Body of pancreas (tissue), 4 donors: ENCODE measurements at regions not wholly inside any gene's neighbourhood (a gene's known extent, or its start where the extent isn't known, plus 50 kb on each side); places are given as distances from the start of the nearest gene placed in this dataset.

ENCODE experiments used
- ATAC-seq: fragments of 150-250 bp; one replicate; pipeline ENCODE4 v1.9.1; 2016
- DNase-seq, 4 donors: peaks; one replicate each; pipeline ENCODE4 v3.0.0-alpha.2; 2019
- H3K27ac ChIP-seq, 4 donors: fragments of 200-600 bp; sonication (generic); 1 replicate in 3 of 4; 2 replicates in 1 of 4; pipeline versions ENCODE4 v1.5.1 to v1.6.1; 2016 to 2019; ENCODE audit warnings: mild to moderate bottlenecking in 1 of 4, mixed read lengths in 1 of 4, moderate library complexity in 1 of 4
- H3K27me3 ChIP-seq, 2 donors: fragments of 200-600 bp; sonication (generic); one replicate each; pipeline ENCODE4 v1.6.0; 2016; ENCODE audit warnings: mild to moderate bottlenecking in 1 of 2
- H3K36me3 ChIP-seq, 2 donors: fragments of 200-600 bp; sonication (generic); replicated peaks in 1 of 2; 2 replicates each; pipeline ENCODE4 v1.5.1; 2016; ENCODE audit warnings: low read depth in 2 of 2; ENCODE audit not compliant: insufficient read depth in 1 of 2
- H3K4me1 ChIP-seq: fragments of 200-600 bp; sonication (generic); one replicate; pipeline ENCODE4 v1.6.0; 2016
- H3K4me3 ChIP-seq, 2 donors: fragments of 200-600 bp; sonication (generic); 1 replicate in 1 of 2; 2 replicates in 1 of 2; pipeline ENCODE4 v1.5.1; 2016 to 2019
- H3K9me3 ChIP-seq, 3 donors: fragments of 200-600 bp; sonication (generic); 1 replicate in 2 of 3; 2 replicates in 1 of 3; pipeline ENCODE4 v1.5.1; 2016
- POLR2A ChIP-seq, 3 donors: fragments of 450-650 bp; IDR thresholded peaks; one replicate each; pipeline ENCODE4 v1.6.1; 2016; ENCODE audit warnings: antibody characterized with exemption in 3 of 3, mild to moderate bottlenecking in 2 of 3
- WGBS, 2 donors: methylation state at CpG; one replicate each; pipeline ENCODE4 v1.1.5; 2017; 5-methylcytosine and 5-hydroxymethylcytosine counted together
- intact Hi-C: fragments of 100-400 bp; cut with DNase I; formaldehyde crosslinking; loops from one replicate; pipeline ENCODE4 v1.15.1; 2023
- TF ChIP-seq, protein P1 (sequence below), 7 experiments: fragments of 450-650 bp in 4 of 7; fragments of 200-600 bp in 3 of 7; sonication (generic) in 3 of 7; IDR thresholded peaks; one replicate each; pipeline ENCODE4 v1.5.1; 2016 to 2019; ENCODE audit warnings: antibody characterized with exemption in 7 of 7

DNA sequence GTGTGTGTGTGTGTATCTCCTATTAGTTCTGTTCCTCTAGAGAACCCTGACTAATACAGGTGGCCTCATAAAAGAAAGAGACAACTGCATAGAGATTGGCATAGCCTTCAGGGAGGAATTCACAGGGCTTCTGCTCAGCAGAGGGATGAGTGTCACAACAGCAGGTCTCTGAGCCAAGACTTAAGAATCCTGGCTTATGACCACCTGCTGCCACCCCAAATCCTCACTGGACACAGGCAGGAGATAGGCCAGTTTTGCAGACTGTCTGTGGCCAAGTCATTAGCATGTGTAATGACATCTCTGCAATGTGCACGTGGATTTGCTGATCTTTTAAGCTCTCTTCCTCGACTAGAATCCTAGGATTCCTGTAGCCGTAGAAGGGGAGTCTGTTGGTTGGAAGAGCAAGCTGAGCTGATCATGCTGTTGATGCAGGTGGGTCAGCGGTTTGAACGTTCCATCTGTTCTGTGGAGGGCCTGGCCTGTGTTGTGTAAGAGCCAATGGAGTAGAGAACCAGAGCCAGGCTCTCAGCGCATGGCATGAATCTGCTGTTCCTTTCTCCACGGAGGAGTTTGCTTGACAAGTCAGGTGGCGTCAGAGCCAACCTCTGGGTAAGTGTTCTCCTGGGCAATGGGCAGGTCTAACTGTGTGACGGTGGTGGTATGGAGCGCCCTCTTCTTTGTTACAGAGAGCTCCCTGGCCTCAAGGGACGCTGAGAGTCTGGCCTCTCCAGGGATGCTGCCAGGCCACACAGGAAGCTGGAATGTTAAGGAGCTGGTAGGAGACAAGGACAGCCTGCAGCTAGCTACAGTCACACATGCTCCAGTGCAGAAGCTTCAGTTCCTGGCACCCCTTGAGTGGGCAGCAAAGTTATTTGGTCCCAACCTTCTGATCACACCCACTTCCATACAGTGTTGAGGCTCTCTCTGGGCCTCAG is 503.1 kb downstream of the FOXO1 start:
- Histone ChIP-seq H3K4me3 (no peak overlapping the region), H3K4me1 (peaks cover 8% of the 10 kb centered on the region), H3K36me3 (no peaks in the 10 kb centered on the region), H3K27ac (no peak overlapping the region), H3K27me3 (no peaks in the 10 kb centered on the region), H3K9me3 (no peaks in the 10 kb centered on the region)
- DNase-seq (no peak), ATAC-seq (no peak)
- intact Hi-C loops: no loop called here
- TF ChIP-seq POLR2A (IDR thresholded peaks at IDR 0.05): no peak
- TF ChIP-seq, protein P1, sequence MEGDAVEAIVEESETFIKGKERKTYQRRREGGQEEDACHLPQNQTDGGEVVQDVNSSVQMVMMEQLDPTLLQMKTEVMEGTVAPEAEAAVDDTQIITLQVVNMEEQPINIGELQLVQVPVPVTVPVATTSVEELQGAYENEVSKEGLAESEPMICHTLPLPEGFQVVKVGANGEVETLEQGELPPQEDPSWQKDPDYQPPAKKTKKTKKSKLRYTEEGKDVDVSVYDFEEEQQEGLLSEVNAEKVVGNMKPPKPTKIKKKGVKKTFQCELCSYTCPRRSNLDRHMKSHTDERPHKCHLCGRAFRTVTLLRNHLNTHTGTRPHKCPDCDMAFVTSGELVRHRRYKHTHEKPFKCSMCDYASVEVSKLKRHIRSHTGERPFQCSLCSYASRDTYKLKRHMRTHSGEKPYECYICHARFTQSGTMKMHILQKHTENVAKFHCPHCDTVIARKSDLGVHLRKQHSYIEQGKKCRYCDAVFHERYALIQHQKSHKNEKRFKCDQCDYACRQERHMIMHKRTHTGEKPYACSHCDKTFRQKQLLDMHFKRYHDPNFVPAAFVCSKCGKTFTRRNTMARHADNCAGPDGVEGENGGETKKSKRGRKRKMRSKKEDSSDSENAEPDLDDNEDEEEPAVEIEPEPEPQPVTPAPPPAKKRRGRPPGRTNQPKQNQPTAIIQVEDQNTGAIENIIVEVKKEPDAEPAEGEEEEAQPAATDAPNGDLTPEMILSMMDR (IDR thresholded peaks at IDR 0.05): no peak
- 85 to 91% methylated on average over 11 of the region's 11 CpGs for WGBS, 2 donors

DNA sequence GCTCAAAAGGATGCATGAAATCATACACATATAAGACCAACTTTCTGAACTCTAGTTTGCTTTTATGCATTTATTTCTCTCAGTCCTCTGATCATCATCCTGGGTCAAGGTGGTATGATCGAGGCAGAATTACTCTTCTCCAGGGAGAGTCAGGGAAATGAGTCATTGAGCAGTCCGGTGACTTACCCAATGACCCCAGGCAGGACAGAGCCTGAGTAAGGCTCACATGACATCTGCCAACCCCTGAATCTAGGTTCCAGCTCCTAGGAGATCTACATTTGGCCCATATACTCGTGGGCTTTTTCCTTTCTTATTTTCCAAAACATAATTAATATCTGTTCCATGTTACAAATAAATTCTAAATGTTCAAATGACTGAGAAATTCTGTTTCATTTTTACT is 502.3 kb downstream of the FOXO1 start:
- no peak for ATAC-seq
- TF ChIP-seq POLR2A (IDR thresholded peaks at IDR 0.05): no peak
- TF ChIP-seq, protein P1 (IDR thresholded peaks at IDR 0.05): no peak
- intact Hi-C loops: no loop called here
- no peaks in the 10 kb centered on the region for H3K9me3 ChIP-seq
- no peak overlapping the region for H3K4me3 ChIP-seq
- no peaks in the 10 kb centered on the region for H3K36me3 ChIP-seq
- DNase-seq: no peak
- 70 to 84% methylated on average over 3 of the region's 3 CpGs for WGBS, 2 donors
- H3K27ac ChIP-seq: no peak overlapping the region
- H3K4me1 ChIP-seq: peaks cover 8% of the 10 kb centered on the region
- H3K27me3 ChIP-seq: no peaks in the 10 kb centered on the region

DNA sequence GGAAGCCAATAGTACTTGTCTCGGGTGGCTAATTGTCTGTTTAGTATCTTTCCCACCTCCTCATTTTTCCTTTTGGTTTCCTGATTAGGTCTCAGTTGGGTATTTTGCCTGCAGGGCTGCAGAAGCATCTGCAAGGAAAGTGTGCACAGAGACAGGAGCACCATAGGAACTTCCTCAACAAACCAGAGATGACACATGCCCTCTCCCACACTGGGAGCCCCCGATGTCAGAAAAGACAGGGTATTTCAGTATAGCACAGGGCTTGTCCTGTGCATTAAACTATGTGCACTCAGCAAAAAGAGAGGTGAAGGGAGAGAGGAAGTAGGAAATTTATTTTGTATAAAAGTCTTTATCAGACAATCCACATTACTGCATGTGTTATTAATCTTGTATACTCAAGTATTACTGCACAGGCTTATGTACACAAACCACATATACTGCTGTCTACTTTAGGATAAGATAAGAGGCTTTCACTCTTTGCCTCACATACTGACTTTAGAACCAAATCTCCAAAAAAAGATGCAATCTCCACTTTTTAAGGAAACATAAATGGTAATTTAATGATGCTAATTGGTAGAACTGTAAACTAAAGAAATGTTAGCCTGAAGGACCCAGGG is 501.0 kb downstream of the FOXO1 start:
- Histone ChIP-seq H3K4me3 (no peak overlapping the region), H3K27me3 (no peaks in the 10 kb centered on the region), H3K36me3 (no peaks in the 10 kb centered on the region), H3K4me1 (peaks cover 8% of the 10 kb centered on the region), H3K9me3 (no peaks in the 10 kb centered on the region), H3K27ac (no peak overlapping the region)
- peak; percentile 38 for ATAC-seq
- WGBS, 2 donors: 37 to 60% methylated on average over 2 of the region's 2 CpGs
- DNase-seq: no peak
- intact Hi-C loops: no loop called here
- TF ChIP-seq POLR2A (IDR thresholded peaks at IDR 0.05): no peak
- TF ChIP-seq, protein P1 (IDR thresholded peaks at IDR 0.05): no peak

DNA sequence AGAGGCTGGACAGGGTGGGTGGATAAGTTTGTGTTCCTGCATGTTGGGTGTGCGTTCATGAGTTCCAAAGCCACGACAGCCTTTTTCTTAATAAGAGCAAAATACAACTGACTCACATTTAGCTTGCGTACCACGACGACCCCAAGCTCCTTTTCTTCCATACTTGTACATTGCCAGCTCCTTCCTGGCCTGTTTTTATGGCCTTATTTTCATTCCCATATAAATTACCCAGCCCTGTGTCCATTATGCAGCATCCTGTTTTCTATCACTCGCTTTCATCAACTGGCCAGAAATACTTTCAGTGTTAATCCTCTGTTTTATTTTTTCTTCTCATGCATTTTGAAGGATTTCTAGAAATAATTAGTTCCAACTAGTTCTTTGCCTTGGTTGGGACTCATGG is 499.1 kb downstream of the FOXO1 start:
- 85 to 97% methylated on average over 6 of the region's 6 CpGs for WGBS, 2 donors
- intact Hi-C loops: no loop called here
- no peak overlapping the region for H3K27ac ChIP-seq
- H3K4me3 ChIP-seq: no peak overlapping the region
- no peaks in the 10 kb centered on the region for H3K9me3 ChIP-seq
- H3K4me1 ChIP-seq: peaks cover 11% of the 10 kb centered on the region
- H3K27me3 ChIP-seq: no peaks in the 10 kb centered on the region
- ATAC-seq (no peak), DNase-seq (no peak)
- TF ChIP-seq POLR2A (IDR thresholded peaks at IDR 0.05): no peak
- TF ChIP-seq, protein P1 (IDR thresholded peaks at IDR 0.05): no peak
- no peaks in the 10 kb centered on the region for H3K36me3 ChIP-seq
